Hepatocyte (in vitro differentiated cells): ENCODE measurements at regions not wholly inside any gene's neighbourhood (a gene's known extent, or its start where the extent isn't known, plus 50 kb on each side); places are given as distances from the start of the nearest gene placed in this dataset.

ENCODE experiments used
- DNase-seq: peaks from one replicate; pipeline ENCODE4 v3.0.0-alpha.2; 2016; ENCODE audit warnings: low spot score
- H2AFZ ChIP-seq: fragments of 200-600 bp; sonication (generic); 2 replicates; pipeline ENCODE4 v1.6.0; 2016; ENCODE audit warnings: antibody characterized with exemption, mild to moderate bottlenecking
- H3K27ac ChIP-seq: fragments of 200-600 bp; sonication (generic); 2 replicates; pipeline ENCODE4 v1.5.1; 2016; ENCODE audit warnings: mild to moderate bottlenecking
- H3K27me3 ChIP-seq: fragments of 200-600 bp; sonication (generic); 2 replicates; pipeline ENCODE4 v1.6.1; 2016
- H3K36me3 ChIP-seq: fragments of 200-600 bp; sonication (generic); replicated peaks from 2 replicates; pipeline ENCODE4 v1.5.1; 2016; ENCODE audit warnings: low read depth; ENCODE audit not compliant: insufficient read depth
- H3K4me1 ChIP-seq: fragments of 200-600 bp; sonication (generic); 2 replicates; pipeline ENCODE4 v1.5.1; 2016; ENCODE audit warnings: mild to moderate bottlenecking, moderate library complexity; ENCODE audit not compliant: insufficient read depth
- H3K4me2 ChIP-seq: fragments of 200-600 bp; sonication (generic); 2 replicates; pipeline ENCODE4 v1.6.0; 2016
- H3K4me3 ChIP-seq: fragments of 200-600 bp; sonication (generic); 2 replicates; pipeline ENCODE4 v1.5.1; 2016; ENCODE audit warnings: mild to moderate bottlenecking
- H3K79me2 ChIP-seq: fragments of 200-600 bp; sonication (generic); 2 replicates; pipeline ENCODE4 v1.6.0; 2017; ENCODE audit warnings: mild to moderate bottlenecking
- H3K9me2 ChIP-seq: fragments of 200-600 bp; sonication (generic); replicated peaks from 2 replicates; pipeline ENCODE4 v1.6.0; 2017; ENCODE audit warnings: mild to moderate bottlenecking; ENCODE audit not compliant: insufficient read depth
- H3K9me3 ChIP-seq: fragments of 200-600 bp; sonication (generic); 2 replicates; pipeline ENCODE4 v1.5.1; 2016; ENCODE audit warnings: low read depth, mild to moderate bottlenecking
- H4K20me1 ChIP-seq: fragments of 200-600 bp; sonication (generic); 2 replicates; pipeline ENCODE4 v1.6.0; 2016; ENCODE audit warnings: mild to moderate bottlenecking; ENCODE audit not compliant: insufficient read depth, poor library complexity, severe bottlenecking
- EZH2 ChIP-seq: fragments of 200-600 bp; sonication (generic); IDR thresholded peaks from 2 replicates; pipeline ENCODE4 v1.6.1; 2016; ENCODE audit warnings: antibody characterized with exemption, mild to moderate bottlenecking, borderline replicate concordance
- EZH2phosphoT487 ChIP-seq: fragments of 200-600 bp; sonication (generic); IDR thresholded peaks from one replicate; pipeline ENCODE4 v1.6.1; 2018; ENCODE audit warnings: antibody characterized with exemption, mild to moderate bottlenecking, low read depth, moderate library complexity; ENCODE audit not compliant: unreplicated experiment, severe bottlenecking
- WGBS: methylation state at CpG from one replicate; pipeline ENCODE4 v1.1.6; 2016; ENCODE audit warnings: low lambda C conversion rate; ENCODE audit errors: missing lambda C conversion rate; 5-methylcytosine and 5-hydroxymethylcytosine counted together
- TF ChIP-seq, protein P1 (sequence below): fragments of 200-600 bp; sonication (generic); IDR thresholded peaks from 2 replicates; pipeline ENCODE4 v1.5.1; 2016; ENCODE audit warnings: antibody characterized with exemption, mild to moderate bottlenecking; ENCODE audit not compliant: poor library complexity

- Histone ChIP-seq H3K4me3 (no peak overlapping the region), H3K9me3 (no peaks in the 10 kb centered on the region), H2AFZ (no peak overlapping the region), H3K36me3 (no peaks in the 10 kb centered on the region), H3K4me1 (no peaks in the 10 kb centered on the region), H3K9me2 (no peaks in the 10 kb centered on the region), H3K27me3 (no peaks in the 10 kb centered on the region), H3K4me2 (no peak overlapping the region), H4K20me1 (no peaks in the 10 kb centered on the region), H3K79me2 (no peaks in the 10 kb centered on the region), H3K27ac (no peak overlapping the region)
- 92% methylated on average over 2 of the region's 2 CpGs for WGBS
- no peak for DNase-seq
- TF ChIP-seq, protein P1, sequence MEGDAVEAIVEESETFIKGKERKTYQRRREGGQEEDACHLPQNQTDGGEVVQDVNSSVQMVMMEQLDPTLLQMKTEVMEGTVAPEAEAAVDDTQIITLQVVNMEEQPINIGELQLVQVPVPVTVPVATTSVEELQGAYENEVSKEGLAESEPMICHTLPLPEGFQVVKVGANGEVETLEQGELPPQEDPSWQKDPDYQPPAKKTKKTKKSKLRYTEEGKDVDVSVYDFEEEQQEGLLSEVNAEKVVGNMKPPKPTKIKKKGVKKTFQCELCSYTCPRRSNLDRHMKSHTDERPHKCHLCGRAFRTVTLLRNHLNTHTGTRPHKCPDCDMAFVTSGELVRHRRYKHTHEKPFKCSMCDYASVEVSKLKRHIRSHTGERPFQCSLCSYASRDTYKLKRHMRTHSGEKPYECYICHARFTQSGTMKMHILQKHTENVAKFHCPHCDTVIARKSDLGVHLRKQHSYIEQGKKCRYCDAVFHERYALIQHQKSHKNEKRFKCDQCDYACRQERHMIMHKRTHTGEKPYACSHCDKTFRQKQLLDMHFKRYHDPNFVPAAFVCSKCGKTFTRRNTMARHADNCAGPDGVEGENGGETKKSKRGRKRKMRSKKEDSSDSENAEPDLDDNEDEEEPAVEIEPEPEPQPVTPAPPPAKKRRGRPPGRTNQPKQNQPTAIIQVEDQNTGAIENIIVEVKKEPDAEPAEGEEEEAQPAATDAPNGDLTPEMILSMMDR, result no peak
- TF ChIP-seq EZH2, result no peak
These were observed 121.0 kb upstream of the SH3BP4 start for GRCh38 chr2:234830853-234831252.

DNA sequence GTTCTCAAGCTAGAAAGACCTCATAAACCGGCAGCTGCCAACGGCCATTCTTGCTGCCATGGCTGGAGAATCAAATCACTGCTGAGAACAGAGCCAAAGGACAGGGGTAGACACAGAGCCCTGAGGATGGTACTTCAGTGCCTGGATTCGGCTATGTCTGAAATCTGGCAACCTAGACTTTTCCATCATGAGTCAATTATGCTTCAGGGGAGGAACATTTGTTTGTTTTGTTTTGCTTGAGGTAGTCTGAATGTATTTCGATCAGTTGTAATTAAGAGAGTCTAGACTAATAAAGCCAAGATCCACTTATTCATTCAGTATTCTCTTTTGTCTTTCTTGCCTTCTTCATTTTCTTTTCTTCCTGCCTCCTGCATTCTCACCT, 122.8 kb upstream of the SH3BP4 start:
- no peak overlapping the region for H3K27ac ChIP-seq
- DNase-seq, result no peak

DNA sequence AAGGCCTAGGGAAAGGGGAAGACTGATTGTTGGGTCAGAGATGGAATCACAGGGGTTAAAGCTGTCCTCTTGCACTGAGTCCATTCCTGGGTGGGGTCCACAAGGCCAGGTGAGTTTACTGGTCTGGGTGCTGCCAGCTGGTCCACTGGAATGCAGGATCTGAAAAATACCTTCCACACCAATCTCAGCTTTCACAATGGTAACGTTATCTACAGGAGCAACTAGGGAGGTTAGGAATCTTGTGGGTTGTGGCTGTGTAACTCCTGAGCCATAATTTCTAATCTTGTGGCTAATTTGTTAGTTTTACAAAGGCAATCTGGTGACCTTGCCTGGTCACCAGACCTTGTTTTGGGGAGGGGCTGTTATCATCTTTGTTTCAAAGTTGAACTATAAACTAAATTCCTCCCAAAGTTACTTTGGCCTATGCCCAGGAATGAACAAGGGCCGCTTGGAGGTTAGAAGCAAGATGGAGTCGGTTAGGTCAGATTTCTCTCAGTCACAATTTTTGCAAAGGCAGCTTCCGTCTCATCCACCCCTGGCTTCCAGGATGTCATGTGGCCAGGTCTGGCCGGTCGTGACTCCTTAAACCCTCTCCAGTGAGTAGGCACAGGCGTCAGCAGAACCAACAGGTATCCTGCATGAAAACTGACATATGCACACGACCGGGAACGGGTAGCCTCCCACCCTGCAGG, 123.3 kb upstream of the SH3BP4 start:
- Histone ChIP-seq H4K20me1 (no peaks in the 10 kb centered on the region), H3K27me3 (no peaks in the 10 kb centered on the region), H3K9me2 (no peaks in the 10 kb centered on the region), H3K36me3 (no peaks in the 10 kb centered on the region), H3K27ac (no peak overlapping the region), H3K79me2 (no peaks in the 10 kb centered on the region), H3K4me2 (no peak overlapping the region), H3K9me3 (no peaks in the 10 kb centered on the region), H3K4me3 (no peak overlapping the region), H2AFZ (no peak overlapping the region), H3K4me1 (peaks cover 9% of the 10 kb centered on the region)
- DNase-seq, result no peak
- TF ChIP-seq, protein P1, result no peak
- TF ChIP-seq EZH2 (no peak), EZH2phosphoT487 (no peak)
- 90% methylated on average over 10 of the region's 10 CpGs for WGBS

More for the DNA sequence above, 122.8 kb upstream of the SH3BP4 start:
- no peaks in the 10 kb centered on the region for H3K36me3 ChIP-seq
- no peaks in the 10 kb centered on the region for H3K9me2 ChIP-seq
- no peaks in the 10 kb centered on the region for H3K27me3 ChIP-seq
- 91% methylated on average over 4 of the region's 4 CpGs for WGBS
- peaks cover 7% of the 10 kb centered on the region for H3K4me1 ChIP-seq
- no peaks in the 10 kb centered on the region for H3K79me2 ChIP-seq
- no peak overlapping the region for H3K4me2 ChIP-seq
- no peaks in the 10 kb centered on the region for H3K9me3 ChIP-seq
- no peak overlapping the region for H3K4me3 ChIP-seq
- TF ChIP-seq EZH2 (no peak), EZH2phosphoT487 (no peak)
- TF ChIP-seq, protein P1, result no peak
- no peak overlapping the region for H2AFZ ChIP-seq
- H4K20me1 ChIP-seq, result no peaks in the 10 kb centered on the region
